ENCODE measurements at regions not wholly inside any gene's neighbourhood (a gene's known extent, or its start where the extent isn't known, plus 50 kb on each side); places are given as distances from the start of the nearest gene placed in this dataset.

DNA sequence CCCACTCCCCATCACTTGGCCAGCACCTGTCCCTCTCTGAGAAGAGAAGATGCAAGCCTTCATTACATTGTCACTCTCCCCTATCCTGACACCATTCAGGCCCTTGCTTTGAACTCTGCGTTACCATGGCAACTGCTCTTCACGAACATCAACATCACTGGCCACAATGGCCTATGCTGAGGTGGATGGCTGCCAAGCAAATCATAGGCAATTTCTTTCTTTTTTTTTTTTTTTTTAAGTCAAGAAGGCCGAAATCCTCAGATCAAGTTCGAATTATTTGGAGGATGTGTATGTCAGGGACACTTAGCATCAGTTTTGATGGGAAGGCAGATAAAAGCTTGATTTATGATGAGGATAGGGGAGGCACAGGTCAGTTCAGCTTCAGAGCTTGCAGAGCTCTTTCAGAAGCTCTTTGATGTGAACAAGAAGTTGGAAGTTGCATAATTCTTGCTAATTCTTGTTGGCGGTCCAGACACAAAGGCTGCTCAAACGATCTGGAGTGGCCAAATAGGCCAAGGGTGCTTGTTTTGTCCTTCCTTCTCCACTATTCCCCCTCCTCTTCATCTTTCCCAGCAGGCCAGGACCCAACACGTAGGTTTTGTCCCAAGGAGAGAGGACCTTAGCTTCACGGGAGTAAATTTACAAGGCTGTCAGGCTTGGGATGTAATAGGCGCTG lies 179.9 kb upstream of the NPVF start:
- TF ChIP-seq CTCF (IDR thresholded peaks at IDR 0.05) (no peak), POLR2A (IDR thresholded peaks at IDR 0.05) (no peak)

Measured in testis (tissue), 2 donors.